SK-MEL-5 (cell line): ENCODE measurements at regions not wholly inside any gene's neighbourhood (a gene's known extent, or its start where the extent isn't known, plus 50 kb on each side); places are given as distances from the start of the nearest gene placed in this dataset.

Source experiments
- DNase-seq: peaks from one replicate; pipeline ENCODE4 v3.0.0-alpha.2; 2016; ENCODE audit warnings: low read depth, low spot score
- in situ Hi-C: cut with HindIII; loops from 2 replicates; pipeline ENCODE4 v1.10.0; 2016; ENCODE audit warnings: low sequenced_read_pairs, high pct_unique_total_duplicates, low pct_unique_long_range_greater_than_20kb

- no peak for DNase-seq
- in situ Hi-C loops, result no loop called here
Observed at GRCh38 chr3:150110097-150110496, 139.4 kb upstream of the PFN2 start.

GRCh38 chr3:150107429-150108175 lies 136.9 kb upstream of the PFN2 start:
- DNase-seq, result no peak
- in situ Hi-C loops, result no loop called here

- DNase-seq, result peak; percentile 70
- in situ Hi-C loops, result no loop called here
Observed at GRCh38 chr3:150106740-150107428, 136.2 kb upstream of the PFN2 start.

GRCh38 chr3:150105886-150106612 lies 135.4 kb upstream of the PFN2 start:
- in situ Hi-C loops, result no loop called here
- DNase-seq, result no peak

GRCh38 chr3:150105025-150105424 lies 134.3 kb upstream of the PFN2 start:
- DNase-seq, result no peak
- in situ Hi-C loops, result no loop called here

GRCh38 chr3:150104564-150104963 lies 133.9 kb upstream of the PFN2 start:
- in situ Hi-C loops, result no loop called here
- no peak for DNase-seq

- in situ Hi-C loops, result no loop called here
- no peak for DNase-seq
Observed at GRCh38 chr3:150101016-150101415, 130.3 kb upstream of the PFN2 start.

GRCh38 chr3:150098621-150099020 lies 127.9 kb upstream of the PFN2 start:
- in situ Hi-C loops, result no loop called here
- DNase-seq, result no peak

- in situ Hi-C loops, result no loop called here
- DNase-seq, result no peak
Observed at GRCh38 chr3:150097588-150097890, 126.8 kb upstream of the PFN2 start.

- in situ Hi-C loops, result no loop called here
- no peak for DNase-seq
Observed at GRCh38 chr3:150096700-150097587, 126.2 kb upstream of the PFN2 start.

GRCh38 chr3:150094150-150094933 lies 123.6 kb upstream of the PFN2 start:
- in situ Hi-C loops, result no loop called here
- DNase-seq, result peak; percentile 41

- no peak for DNase-seq
- in situ Hi-C loops, result no loop called here
Observed at GRCh38 chr3:150091626-150092025, 120.9 kb upstream of the PFN2 start.

- no peak for DNase-seq
- in situ Hi-C loops, result no loop called here
Observed at GRCh38 chr3:150090877-150091276, 120.2 kb upstream of the PFN2 start.

GRCh38 chr3:150090006-150090405 lies 119.3 kb upstream of the PFN2 start:
- DNase-seq, result no peak
- in situ Hi-C loops, result no loop called here

- in situ Hi-C loops, result no loop called here
- no peak for DNase-seq
Observed at GRCh38 chr3:150084128-150084527, 113.4 kb upstream of the PFN2 start.

GRCh38 chr3:150083655-150084042 lies 113.0 kb upstream of the PFN2 start:
- in situ Hi-C loops, result no loop called here
- DNase-seq, result no peak

GRCh38 chr3:150082898-150083654 lies 112.4 kb upstream of the PFN2 start:
- in situ Hi-C loops, result no loop called here
- no peak for DNase-seq
